NCI-H524 (cell line): ENCODE measurements at regions not wholly inside any gene's neighbourhood (a gene's known extent, or its start where the extent isn't known, plus 50 kb on each side); places are given as distances from the start of the nearest gene placed in this dataset.

Experiments used
- DNase-seq, 2 experiments: peaks; one replicate each; lab custom pipeline; 2025; lab: John Stamatoyannopoulos, UW

- no peak for DNase-seq
Measured at GRCh38 chr4:186934244-186934643, 210.6 kb upstream of the FAT1 start.

- DNase-seq, result no peak
Measured at GRCh38 chr4:186934841-186935443, 211.3 kb upstream of the FAT1 start.

- DNase-seq, result no peak
Measured at GRCh38 chr4:186935901-186936300, 212.2 kb upstream of the FAT1 start.

GRCh38 chr4:186936496-186937375, 213.1 kb upstream of the FAT1 start:
- DNase-seq, result no peak

GRCh38 chr4:186939226-186939625, 215.6 kb upstream of the FAT1 start:
- DNase-seq, result no peak

GRCh38 chr4:186939766-186940165, 216.1 kb upstream of the FAT1 start:
- no peak for DNase-seq

- DNase-seq, result no peak
Measured at GRCh38 chr4:186940476-186940875, 216.8 kb upstream of the FAT1 start.

- DNase-seq, result peak in 1 of 2 experiments; percentile 53
Measured at GRCh38 chr4:186942758-186943377, 219.2 kb upstream of the FAT1 start.

GRCh38 chr4:186943411-186943810, 219.8 kb upstream of the FAT1 start:
- no peak for DNase-seq

GRCh38 chr4:186946136-186946535, 222.5 kb upstream of the FAT1 start:
- DNase-seq, result no peak

GRCh38 chr4:186946682-186947294, 223.1 kb upstream of the FAT1 start:
- DNase-seq, result peak; percentile 31 to 57

GRCh38 chr4:186948361-186949242, 224.9 kb upstream of the FAT1 start:
- DNase-seq, result peak in 1 of 2 experiments; percentile 48

GRCh38 chr4:186949847-186950246, 226.2 kb upstream of the FAT1 start:
- no peak for DNase-seq

GRCh38 chr4:186952709-186953108, 229.1 kb upstream of the FAT1 start:
- no peak for DNase-seq

GRCh38 chr4:186953599-186954260, 230.1 kb upstream of the FAT1 start:
- no peak for DNase-seq

- DNase-seq, result no peak
Measured at GRCh38 chr4:186954509-186954908, 230.9 kb upstream of the FAT1 start.

- DNase-seq, result no peak
Measured at GRCh38 chr4:186954956-186955355, 231.3 kb upstream of the FAT1 start.

GRCh38 chr4:186957952-186958555, 234.4 kb upstream of the FAT1 start:
- no peak for DNase-seq

GRCh38 chr4:186958726-186959350, 235.2 kb upstream of the FAT1 start:
- no peak for DNase-seq
